Activated CD4-positive, CD25-positive, alpha-beta regulatory T cell treated with anti-CD3 and anti-CD28 coated beads, Interleukin-2, amount 50 U/mL, for 24 hours (primary cell): ENCODE measurements at regions not wholly inside any gene's neighbourhood (a gene's known extent, or its start where the extent isn't known, plus 50 kb on each side); places are given as distances from the start of the nearest gene placed in this dataset.

ENCODE experiments used
- ATAC-seq, 2 donors: fragments of 150-1000 bp; cut with Tn5 transposase; one replicate each; pipeline ENCODE4 v1.10.0; 2021; ENCODE audit warnings: mild to moderate bottlenecking in 1 of 2, moderate library complexity in 1 of 2

DNA sequence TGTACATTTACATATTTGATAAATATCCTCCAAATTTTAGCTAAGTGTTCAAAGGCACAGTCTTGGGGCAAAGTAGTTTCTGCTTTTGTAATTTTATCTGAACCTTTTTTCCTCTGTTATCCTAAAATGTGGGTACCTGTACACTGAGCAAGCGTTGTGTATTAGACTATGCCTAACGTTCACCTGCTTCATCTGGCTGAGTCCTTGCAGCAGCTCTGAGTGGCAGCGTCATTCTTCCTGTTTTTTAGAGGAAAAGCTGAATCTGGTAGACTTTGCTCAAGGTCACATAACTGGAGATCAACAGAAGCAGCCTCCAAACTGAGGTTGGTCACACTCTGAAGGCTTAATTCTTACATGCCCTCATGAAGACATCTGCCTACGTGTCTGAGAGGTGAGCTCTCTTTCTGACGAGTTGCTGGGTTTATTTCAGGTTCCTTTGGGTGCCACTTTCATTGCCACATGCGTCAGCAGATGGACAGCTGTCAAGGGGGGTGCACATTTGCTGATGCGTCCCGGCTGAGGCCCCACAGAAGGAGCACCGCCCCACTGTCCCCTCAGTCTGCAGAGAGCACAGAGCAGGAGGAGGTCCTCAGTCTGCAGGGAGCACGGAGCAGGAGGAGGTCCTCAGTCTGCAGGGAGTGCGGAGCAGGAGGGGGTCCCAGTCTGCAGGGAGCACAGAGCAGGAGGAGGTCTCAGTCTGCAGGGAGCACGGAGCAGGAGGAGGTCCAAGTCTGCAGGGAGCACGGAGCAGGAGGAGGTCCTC, 406.5 kb upstream of the SHH start:
- ATAC-seq, result no peak

DNA sequence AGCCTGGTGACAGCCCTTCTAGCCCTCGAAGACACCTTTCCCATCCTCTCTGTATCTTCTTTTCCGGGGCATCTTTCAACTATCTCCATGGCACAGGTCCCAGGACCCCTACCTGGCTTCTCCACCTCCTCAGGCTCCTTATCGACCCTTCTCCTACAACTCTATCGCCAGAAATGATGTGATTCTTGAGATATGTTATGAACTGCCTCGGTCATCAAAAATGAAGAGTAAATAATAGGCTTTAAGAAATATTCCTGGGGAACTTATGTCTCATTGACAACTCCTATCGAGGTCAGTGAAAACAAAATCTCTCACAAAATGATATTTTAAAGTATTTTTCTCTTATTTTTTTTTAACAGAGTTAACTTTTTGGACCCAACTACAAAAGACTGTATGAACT, 405.5 kb upstream of the SHH start:
- ATAC-seq, result no peak

DNA sequence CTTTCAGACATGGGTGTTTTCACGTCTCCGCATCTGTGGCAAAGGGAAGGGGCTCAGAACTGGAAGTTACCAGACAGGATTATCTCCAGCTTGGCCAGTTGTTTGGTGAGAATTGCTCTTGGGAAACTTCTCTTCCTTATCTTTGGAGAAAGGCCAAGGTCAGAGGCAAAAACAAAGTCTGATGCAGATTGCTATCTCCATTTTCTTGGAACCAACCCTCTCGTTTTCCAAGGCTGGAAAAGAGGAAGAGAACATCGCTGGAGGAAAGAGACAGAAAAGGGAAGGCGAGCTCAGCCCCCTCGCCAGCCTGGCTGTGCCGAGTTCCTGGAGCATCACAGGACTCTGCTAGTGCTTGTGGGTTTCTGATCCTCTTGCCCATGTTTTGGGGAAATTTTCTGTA, 396.8 kb upstream of the SHH start:
- ATAC-seq, result no peak

DNA sequence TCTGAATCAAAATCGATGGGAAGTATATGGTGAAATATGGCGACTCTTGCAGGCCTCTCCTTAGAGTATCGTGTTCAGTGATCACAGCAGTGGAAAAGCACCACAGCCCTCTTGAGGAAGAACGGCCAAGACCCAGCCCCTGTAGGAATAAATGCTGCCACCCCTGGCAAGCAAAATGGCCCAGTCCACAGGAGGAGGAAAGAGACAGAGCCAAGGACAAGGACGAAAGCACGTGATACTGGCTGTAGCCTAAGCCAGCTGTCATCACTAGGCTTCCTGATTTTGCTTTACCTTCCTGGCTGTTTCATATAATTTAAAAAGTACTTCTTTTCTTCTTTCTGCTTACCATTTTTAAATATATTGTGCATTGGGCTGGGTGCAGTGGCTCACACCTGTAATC, 395.0 kb upstream of the SHH start:
- ATAC-seq, result no peak

DNA sequence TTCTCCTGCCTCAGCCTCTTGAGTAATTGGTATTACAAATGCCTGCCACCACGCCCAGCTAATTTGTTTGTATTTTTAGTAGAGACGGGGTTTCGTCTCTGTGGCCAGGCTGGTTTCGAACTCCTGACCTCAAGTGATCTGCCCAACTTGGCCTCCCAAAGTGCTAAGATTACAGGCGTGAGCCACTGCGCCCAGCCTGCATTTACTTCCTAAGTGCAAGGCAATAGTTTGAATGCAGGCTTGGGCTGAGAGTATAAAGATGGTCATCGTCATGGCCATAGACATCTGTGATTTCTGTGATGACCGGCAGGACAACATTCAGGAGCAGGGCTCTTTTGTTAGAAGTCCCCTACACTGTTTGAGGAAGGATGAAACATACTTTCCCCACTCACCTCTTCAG, 393.9 kb upstream of the SHH start:
- ATAC-seq, result no peak

DNA sequence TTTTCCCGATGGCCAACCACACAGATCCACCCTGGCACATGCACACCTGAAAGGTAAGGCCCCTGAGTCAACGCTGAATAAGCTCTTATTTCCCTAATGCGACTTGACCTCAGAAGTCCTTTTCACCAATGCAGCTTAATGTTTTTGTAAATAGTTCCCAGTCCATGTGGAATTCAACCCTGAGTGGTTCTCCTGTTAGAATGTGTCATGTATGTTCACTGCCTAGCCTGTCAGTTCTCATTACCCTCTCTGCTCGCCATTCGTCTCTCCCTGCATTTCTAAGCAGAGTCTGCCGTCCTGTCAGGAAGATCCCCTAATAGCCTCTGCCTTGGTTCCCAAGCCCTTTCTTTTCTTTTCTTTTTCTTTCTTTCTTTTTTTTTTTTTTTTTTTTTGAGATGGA, 392.6 kb upstream of the SHH start:
- ATAC-seq, result no peak

DNA sequence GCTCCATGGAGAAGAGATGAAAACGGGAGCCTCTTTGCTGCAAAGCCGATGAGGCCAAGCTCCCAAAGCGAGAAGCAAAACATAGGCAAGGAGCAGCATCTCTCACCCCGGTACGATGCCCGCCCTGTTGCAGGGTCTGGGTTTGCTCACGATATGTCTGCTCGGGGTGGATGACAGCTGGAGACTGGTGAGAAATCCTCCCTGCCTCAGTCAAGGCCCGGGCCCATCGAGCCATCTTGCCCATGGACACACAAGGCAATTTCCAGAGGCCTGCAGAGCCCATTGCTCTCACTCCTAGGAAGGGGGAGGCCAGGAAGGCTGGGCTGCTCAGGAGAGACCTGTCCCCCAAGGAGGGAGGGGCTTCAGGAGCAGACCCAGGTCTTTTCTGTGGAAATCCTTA, 391.7 kb upstream of the SHH start:
- no peak for ATAC-seq

DNA sequence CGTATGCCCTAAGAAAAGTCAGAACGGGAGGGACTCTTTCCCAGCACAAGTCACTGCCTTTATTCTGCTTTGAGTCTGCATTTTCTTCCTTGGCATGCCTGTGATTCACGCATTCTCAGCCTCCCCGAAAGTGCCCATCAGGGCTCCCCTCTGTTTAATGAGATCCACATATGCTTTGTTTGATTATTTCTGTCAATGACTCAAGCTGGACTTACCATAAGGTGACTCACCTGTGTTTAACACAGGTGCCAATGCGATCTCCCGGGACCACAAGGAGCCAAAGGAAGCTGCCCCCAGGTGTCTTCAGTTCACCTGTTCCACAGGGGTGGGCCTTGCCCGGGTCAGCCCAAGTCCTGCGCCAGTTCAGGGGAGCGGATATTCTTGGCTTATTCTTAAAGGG, 386.0 kb upstream of the SHH start:
- no peak for ATAC-seq

DNA sequence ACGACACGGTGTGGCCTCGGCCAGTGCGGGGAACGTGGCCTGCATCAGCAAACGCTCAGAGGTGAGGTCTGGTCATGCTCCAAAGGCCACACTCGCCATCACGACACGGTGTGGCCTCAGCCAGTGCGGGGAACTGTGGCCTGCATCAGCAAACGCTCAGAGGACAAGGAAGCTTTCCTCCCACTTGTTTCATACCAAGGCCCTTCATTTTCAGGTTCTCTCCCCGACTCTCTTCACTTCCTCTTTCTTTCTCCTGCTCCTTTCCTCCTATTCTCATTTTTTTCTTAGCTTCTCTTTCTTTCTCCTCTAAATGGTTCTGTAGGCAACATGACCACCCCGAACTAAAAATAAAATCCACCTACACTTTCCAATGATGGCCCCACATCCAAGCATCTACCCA, 384.4 kb upstream of the SHH start:
- no peak for ATAC-seq

DNA sequence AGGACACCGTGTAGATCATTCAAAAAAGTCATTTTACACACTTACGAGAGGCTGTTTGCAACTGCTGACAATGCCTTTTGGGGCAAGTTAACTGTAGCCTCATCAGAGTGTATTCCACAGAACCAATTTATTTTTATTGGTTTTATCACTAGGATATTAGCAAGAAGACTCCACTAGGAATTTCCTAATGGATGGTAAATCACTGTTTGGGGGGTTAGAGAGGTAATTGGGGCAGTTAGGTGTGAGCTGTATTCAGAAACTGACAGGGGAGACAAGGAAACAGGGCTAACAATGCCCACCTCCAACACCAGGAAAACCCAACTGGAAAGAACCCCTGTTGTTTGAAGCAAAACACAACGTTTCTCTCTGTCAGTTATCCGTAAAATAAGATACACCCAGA, 383.0 kb upstream of the SHH start:
- ATAC-seq, result no peak

DNA sequence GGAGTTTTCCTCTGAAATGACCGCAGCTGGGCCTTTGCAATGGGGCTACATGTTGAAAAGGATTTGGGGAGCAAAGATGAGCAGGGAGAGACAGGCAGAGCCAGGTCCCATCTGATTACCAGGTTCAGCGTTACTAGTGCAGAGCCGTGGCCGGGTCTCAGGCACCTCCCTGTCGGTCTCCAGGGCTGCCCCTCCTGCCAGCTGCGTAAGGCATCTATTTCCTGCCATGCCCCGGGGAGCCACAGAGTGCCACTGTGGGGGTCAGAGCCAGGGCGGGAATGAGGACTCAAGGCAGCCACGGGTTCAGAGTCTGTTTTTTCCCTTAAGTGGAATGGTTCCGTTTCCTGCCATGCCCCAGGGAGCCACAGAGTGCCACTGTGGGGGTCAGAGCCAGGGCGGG, 382.6 kb upstream of the SHH start:
- no peak for ATAC-seq

DNA sequence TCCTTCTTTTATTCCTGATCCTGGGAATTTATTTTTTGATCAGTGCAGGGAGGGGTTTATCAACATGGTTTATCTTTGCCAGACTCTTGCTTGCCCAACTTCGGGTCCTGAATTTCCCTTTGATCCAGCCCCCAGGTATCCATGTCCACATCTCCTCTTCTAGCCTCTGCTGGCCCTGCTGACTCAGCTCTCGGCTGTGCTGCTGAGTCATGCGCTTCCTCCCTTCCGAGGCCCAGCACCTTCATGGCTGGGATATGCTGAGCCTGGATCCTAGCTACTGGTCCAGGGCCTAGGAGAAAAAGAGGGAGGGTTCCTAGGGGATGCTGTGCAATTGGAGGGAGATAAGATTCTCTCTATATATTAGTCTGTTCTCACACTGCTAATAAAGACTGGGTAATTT, 380.7 kb upstream of the SHH start:
- no peak for ATAC-seq

DNA sequence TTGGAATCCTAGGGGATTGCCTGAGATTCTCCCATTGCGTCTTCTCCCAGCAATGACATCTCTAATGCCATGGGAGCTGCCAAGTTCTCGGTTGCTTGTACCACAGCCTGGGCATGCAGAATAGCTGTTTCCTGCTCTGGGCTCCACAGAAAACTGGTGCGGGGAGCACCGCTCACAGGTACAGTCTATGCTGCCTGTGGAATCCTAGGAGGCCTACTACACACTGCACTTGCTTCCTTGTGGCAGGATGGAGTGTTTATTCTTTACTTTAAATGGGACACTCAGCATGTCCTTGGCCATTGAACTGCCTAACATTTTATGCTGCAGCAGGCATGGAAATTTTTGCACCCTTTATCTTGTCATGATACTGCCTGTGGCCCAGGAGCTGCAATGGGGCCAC, 378.8 kb upstream of the SHH start:
- ATAC-seq, result no peak

DNA sequence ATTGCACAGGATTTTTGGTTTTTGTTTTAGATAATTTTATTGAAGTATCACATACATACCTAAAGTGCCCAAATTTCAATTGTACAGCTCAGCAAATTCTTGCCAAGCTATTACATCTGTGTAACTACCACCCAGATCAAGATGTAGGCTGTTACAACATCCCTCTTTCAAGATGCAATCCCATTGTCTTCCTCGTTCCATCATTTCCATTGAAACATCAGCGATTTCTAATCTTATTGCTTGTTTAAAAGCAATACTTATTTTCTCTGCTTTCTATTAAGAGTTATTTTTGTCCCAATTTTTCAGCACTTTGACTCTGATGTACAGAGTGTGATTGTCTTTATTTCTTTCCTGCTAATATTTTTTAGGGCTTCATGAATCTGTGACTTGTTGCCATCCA, 372.8 kb upstream of the SHH start:
- ATAC-seq, result no peak

DNA sequence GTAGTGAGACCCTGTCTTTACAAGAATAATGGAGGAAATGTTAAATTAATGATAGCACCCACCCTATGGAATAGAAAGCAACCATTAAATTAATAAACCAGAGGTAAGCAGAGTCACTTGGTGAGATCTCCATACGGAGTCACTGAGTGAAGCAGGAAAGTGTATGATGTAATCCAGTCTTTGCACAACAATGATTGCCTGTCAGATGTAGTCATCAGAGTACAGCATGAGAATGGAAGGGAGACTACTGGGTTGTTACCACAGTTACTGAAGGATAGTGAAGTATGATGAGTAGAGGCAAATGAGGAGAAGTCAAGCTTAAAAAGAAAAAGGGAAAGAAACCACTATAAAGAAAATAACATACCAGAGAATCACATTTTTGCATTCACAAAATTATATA, 371.9 kb upstream of the SHH start:
- no peak for ATAC-seq

DNA sequence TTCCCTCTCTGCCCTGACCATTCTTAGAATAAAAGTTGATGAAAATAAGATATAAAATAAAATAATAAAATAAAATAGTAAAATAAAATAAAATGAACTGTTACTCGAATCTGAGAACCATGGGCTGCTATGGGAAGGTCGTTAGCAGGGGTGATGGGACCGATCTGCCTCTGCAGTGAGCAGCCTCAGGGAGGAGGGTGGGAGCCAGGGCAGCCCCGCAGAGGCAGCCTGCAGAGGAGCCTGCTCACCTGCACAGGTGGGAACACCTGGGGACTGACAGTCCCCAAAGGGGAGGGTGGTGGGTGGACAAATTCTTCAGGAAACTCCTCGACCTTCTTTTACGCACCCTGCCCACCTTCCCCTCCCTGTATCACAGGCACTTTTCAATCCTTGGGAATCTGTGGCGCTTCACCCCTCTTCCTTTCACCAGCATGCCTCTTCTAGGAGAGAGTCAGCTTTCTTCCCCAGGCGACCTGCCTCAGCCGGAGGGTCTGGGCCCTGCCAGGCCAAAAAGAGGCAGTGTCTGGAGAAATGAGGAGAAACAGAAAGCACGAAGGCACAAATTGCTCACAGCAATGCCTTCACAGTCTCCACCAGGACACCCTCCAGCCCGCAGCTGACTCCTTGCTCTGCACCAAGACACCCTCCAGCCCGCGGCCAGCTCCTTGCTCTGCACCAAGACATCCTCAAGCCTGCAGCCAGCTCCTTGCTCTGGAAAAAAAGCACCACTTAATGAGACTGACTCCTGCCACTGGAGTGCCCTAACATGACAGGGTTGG, 368.4 kb upstream of the SHH start:
- ATAC-seq, result no peak

DNA sequence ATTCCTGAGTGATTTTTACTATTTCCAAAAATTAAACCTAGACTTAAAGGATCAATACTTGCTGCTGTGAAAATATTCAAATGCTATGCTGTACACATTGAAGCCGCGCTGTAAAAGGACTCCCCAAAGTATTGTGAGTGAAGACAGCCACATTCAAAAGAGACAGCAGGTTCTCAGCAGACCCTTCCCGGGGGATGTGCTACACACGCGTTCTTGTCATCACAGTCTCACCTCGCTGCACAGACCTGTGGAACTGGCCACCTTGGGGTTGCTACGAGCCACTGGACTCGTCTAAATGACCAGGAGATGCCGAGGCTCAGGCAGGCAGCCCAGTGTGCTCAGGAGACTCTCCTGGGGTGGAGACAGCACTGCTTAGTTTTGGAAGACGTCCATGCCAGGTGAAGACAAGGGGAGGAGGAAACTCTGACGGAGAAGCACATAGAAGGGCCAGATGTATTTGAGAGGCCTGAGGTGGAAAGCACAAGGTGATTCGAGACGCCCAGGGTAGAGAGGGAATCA, 367.7 kb upstream of the SHH start:
- no peak for ATAC-seq

DNA sequence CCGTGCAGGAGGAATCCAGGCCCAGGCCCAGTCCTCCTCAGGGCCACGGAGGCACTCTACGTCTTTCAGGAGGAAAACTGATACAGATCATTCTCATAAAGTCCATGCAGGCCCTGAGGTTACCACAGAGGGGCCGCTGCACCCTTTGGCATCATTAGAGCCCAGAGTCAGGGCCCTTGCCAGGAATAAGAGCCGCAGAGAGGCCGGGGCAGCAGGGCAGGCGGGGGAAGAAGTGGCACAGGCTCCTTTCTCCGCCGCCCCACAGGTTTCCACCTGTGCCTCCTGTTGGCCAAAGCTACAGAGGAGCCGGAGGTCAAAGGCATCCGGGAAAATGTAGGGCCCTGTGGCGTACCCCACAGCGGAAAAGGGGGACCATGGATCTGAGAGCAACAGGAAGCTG, 366.6 kb upstream of the SHH start:
- no peak for ATAC-seq

DNA sequence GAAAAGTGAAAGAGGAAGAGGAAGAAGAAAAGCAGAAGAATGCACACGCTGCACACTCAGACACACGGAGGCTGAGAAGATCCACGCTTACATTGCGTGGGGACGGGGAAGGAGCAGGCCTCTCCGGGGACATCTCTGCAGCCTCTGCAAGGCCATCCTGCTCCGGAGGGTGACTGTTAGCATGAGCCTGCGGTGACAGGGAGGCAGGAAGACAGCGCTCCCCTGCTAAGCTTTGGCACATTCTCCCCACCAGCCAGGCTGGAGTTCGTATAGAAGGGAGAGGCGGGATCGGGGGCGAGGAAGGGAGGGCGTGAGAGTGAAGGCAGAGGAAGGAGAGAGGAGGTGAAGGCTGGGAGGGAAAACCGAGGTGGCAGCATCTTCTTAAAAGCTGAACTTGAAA, 366.0 kb upstream of the SHH start:
- no peak for ATAC-seq

DNA sequence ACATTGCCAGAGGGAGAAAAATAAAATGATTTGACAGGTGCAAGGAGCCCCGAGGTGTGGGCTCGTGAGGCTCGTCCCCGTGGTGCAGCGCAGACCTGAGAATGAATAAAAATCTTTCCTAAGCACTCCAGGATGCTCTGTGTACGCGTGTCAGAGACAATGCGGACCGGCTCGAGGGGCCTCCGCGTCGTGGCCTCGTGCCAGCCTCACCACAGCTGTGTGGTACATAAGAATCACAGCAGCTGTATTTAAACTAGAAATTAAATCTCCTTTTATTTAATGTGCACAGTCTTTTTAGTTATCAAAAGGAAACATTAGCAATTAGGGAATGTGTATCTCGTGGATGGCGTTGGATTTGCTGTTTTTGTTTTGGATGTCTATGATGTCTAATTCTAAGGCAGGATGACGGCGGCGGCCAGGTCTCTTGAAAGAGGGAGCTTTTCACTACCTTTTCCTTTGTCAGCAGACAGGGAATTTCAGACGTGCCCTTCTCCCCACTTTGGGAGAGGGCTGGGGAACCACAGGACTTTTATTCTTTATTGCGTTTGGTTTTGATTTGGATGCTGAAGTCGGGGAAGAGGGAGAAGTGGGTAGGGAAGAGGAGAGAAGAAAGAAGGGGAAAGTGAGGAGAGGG, 365.3 kb upstream of the SHH start:
- ATAC-seq, result no peak

DNA sequence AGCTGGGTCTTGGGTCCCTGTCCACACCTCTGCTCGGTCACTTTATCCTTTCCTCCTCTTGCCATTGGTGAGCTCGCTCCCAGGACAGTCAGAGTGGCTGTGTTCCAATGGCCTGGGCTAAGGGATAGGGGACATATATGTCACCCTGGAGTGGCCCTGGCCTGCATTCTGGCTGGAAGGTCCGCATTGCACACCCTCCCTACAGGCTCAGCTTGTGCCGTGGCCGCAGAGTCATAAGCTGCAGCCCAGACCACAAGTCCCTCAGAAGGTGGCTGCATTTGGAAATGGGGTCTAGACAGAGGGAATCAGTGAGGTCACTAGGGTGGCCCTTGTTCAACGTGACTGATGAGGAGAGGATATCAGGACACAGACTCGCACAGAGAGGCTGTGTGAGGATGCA, 363.8 kb upstream of the SHH start:
- no peak for ATAC-seq

DNA sequence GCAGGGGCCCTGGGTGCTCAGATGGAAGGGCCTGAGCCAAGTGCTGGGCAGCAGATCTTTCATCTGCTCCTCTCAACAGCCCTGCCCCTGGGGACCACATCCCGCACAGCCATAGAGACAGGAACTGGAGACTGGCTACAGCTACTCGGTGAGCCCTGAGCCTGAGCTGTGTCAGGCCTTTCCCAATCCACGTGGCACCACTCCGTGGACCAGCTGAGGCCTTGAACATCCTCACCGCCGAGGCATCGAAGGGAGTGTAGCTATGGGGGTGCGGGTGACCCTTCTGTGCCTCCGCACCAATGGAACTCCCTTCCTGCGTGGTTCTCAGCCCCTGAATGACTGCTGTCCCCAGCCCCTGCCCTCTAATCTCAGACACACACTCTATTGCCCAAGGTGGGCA, 362.7 kb upstream of the SHH start:
- ATAC-seq, result no peak

DNA sequence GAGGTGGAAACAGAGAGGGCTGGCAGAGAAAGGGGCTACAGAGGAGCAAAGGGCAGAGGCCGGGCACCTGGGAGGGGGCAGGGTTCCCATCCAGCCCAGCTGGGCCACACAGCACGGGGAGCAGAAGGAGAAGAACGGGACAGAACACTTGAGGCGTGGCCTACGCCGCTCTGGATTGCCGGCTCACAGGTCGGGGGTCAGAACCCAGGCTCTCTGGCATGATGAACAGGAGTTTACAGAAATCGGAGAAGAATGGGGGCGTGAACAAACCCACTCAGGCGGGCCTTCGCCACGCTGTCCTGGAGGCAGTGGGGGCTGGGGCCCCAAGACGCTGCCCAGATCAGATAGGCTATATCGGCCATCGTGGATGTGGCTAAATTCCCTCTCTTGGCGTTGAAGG, 362.2 kb upstream of the SHH start:
- no peak for ATAC-seq

DNA sequence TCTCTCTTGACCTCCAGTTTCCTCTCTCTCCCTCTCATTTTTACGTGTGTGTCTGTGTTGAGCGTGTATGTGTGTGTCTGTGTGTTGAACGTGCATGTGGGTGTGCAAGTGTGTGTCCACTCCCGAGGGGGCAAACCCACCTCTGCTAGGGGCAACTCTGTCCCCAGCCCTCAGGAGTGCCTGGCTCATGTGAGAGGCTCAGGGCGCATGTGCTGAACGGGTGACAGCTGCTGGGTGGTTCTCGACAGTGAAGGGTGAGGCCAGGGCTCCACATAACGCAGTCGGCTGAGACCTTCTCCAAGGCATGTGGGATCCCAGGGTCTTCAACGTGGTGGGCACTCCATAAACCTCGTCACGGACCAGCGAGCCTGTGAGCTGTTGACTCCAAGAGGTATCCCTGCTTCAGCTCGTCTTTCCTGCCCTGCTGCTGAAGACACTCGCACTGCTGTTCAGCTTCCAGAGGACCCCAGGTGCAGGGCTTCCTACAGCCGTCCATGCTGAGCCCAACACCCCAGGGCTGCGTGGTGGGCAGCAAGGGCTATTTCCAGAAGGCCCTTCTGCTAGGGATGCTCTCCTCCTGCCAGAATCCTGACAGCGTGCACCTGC, 361.6 kb upstream of the SHH start:
- ATAC-seq, result no peak
